ENCODE measurements at regions not wholly inside any gene's neighbourhood (a gene's known extent, or its start where the extent isn't known, plus 50 kb on each side); places are given as distances from the start of the nearest gene placed in this dataset.
"Not testable (repeated sequence)": the region's sequence is repeated elsewhere in the genome, so short reads cannot be mapped to it uniquely, and the experiment has no call there.

DNA sequence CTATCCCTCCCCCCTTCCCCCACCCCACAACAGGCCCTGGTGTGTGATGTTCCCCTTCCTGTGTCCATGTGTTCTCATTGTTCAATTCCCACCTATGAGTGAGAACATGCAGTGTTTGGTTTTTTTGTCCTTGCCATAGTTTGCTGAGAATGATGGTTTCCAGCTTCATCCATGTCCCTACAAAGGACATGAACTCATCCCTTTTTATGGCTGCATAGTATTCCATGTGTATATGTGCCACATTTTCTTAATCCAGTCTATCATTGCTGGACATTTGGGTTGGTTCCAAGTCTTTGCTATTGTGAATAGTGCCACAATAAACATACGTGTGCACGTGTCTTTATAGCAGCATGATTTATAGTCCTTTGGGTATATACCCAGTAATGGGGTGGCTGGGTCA is 52.3 kb upstream of the MAN1A2 start:
- DNase-seq: not testable (repeated sequence)

DNA sequence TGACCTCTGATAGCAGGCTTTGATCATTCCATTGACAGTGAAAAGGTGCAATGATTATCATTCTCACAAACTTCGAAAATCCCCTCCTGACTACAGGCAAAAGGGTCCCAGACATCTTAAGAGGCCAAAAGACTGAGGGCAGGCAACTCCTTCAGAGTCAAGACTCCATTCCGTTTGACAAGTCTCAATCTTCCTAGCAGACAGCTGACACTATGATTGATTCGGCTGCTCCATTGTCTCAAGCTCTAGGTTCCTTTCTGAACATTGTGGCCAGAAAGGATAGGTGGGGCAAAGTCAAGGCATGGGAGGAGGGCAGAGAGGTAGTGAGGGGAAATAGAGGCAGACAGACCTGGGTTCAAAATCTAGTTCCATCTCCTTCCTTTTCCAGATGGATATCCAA is 53.7 kb upstream of the MAN1A2 start:
- DNase-seq: no peak

GRCh38 chr1:117312453-117313138 is 54.7 kb upstream of the MAN1A2 start:
- no peak for DNase-seq

DNA sequence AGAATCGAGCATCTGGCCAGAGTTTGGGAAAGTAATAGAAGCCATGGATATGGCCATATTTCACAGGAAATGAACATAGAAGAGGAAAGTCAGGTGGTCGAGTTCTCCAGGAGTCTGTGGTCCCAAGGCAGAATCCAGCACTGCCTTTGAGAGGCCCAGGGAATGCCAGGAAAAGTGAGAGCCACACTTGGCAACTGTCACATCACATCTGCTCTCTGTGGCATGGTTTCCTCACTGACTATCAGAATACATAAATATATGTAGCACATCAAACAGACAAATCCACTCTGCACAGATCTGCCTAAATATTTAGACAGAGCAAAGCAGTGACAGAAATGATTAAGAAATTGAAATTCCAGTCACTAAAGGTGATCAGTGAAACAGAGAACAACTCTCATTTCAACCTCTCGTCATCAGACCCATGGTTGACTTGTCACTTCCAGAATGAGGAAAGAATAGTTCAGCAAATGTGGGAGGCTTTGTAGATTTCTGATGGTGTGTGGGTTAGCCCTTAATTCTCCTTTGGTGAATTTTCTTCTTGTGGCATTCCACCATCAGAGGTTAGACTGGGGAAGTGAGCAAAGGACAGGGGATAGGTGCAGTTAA is 58.8 kb upstream of the MAN1A2 start:
- no peak for DNase-seq

DNA sequence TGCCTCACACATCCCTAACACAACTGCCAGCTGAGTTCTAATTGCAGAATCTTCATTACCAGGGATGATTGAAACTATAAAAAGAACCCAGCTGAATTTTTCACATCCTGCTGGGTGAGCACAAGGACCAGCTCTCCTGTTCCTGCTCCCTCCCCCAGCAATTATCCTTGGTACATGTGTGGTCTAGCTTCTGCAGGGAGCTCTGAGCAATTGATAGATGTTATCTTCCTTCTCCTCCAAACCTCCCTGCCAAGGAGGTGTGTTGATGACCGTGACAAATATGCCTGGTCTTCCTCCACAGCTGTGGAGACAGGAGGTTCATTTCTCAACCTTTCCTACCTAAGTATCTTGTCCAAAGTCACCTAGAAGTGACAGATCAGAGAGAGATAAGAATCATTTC is 65.3 kb upstream of the MAN1A2 start:
- no peak for DNase-seq

DNA sequence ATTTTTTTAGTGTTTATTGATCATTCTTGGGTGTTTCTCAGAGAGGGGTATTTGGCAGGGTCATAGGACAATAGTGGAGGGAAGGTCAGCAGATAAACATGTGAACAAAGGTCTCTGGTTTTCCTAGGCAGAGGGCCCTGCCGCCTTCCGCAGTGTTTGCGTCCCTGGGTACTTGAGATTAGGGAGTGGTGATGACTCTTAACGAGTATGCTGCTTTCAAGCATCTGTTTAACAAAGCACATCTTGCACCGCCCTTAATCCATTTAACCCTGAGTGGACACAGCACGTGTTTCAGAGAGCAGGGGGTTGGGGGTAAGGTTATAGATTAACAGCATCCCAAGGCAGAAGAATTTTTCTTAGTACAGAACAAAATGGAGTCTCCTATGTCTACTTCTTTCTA is 67.1 kb upstream of the MAN1A2 start:
- DNase-seq: not testable (repeated sequence)

- DNase-seq: no peak
Measured at GRCh38 chr1:117295001-117295400, 72.2 kb upstream of the MAN1A2 start.

DNA sequence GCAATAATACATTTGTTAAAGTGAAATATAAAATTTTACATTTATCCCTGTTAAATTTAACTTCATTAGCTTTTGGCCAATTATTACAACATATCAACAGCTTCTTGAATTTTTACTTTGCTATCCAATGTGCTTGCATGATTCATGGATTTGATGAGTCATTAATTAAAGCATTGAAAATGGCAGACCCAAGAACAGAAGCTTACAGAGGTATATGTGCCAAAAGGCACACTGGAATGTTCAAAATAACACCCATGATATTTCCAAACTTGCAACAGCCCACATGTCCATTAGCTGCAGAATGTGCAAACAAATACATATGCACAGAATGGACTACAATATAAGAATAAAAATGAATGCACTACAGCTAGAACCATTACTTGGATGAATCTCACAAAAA is 76.4 kb upstream of the MAN1A2 start:
- DNase-seq: no peak

GRCh38 chr1:117289316-117289870 is 77.9 kb upstream of the MAN1A2 start:
- no peak for DNase-seq

DNA sequence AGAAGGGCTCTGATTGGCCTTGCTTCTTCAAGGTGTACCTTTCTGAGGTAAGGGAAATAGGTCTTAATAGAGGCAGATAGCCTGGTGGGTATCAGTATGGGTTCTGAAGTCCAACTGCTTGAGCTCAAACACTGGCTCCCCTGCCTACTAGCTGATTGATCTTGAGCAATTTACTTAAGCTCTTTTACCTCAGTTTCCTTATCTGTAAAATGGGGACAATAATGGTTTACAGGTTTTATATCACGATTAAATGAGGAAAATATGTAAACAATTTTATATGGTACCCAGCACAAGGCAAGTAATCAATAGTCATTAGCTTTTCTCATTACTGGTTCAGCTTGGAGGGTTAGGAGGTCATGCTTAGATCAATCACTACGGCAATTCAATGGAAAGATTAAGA is 75.8 kb upstream of the VTCN1 start:
- no peak for DNase-seq

- DNase-seq: no peak
Measured at GRCh38 chr1:117286145-117286544, 75.4 kb upstream of the VTCN1 start.

GRCh38 chr1:117284399-117285215 is 73.9 kb upstream of the VTCN1 start:
- peak; percentile 46 for DNase-seq

DNA sequence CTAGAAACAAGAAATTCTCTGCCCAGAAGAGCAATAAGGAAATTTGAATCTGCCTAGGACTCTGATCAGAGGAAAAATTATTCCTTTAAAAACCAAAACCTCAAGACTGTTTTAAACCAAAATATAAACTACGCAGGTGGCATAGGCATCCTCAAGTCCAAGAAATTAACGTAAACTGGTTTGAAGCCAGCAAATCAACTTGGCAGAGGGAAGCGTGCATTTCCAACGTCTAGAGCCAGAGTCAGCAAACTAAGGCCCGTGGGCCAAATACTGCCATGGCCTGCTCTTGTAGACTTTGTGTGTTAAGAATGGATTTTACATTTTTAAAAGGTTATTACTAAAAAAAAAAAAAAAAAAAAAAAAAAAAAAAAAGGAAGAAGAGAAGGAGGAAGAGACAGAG is 67.8 kb upstream of the VTCN1 start:
- no peak for DNase-seq

- no peak for DNase-seq
Measured at GRCh38 chr1:117275055-117275454, 64.3 kb upstream of the VTCN1 start.

DNA sequence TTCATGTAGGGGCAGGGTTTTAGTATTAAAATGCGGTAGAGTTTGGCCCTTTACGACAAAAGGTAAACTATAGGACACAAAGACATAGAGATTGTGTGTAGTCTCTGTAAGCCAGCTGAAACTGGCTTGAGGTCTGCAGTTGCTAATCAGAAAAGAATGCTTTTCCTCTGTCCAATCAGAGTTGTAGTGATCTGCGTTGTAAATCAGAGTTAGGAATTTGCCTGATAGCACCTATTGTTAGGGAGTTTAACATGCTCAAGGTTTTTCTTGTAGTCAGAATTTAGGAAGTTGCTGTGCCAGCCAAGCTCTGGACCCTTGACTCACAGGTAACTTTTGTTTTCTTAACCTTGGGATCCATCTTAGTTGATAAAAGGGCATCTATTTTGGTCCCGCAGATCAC is 61.2 kb upstream of the VTCN1 start:
- DNase-seq: no peak

DNA sequence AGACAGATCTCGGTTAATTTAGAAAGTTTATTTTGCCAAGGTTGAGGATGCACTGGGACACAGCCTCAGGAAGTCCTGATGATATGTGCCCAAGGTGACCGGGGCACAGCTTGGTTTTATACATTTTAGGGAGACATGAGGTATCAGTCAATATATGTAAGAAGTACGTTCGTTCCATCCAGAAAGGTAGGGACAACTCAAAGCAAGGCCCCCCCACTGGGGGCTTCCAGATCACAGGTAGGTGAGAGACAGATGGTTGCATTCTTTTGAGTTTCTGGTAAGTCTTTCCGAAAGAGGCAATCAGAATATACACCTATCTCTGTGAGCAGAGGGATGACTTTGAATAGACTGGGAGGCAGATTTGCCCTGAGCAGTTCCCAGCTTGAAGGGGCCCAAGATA is 60.4 kb upstream of the VTCN1 start:
- no peak for DNase-seq

DNA sequence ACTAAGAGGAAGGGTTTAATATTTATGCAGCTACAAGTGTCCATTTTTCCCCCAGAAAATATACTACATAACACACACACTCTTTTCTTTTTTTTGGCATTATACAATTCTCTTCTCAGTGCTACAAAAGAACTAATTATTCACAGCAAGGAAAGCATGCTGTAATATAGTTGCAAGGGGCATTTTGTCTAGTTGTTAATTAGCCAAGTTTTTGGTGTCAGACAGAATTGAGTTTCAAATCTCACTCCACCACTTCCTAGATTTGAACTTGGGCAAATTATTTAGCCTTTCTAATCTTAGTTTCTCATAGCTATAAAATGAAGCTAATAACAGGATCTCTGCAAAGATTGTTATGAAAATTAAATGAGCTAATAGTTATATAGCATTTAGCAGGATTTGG is 60.0 kb upstream of the VTCN1 start:
- DNase-seq: no peak

DNA sequence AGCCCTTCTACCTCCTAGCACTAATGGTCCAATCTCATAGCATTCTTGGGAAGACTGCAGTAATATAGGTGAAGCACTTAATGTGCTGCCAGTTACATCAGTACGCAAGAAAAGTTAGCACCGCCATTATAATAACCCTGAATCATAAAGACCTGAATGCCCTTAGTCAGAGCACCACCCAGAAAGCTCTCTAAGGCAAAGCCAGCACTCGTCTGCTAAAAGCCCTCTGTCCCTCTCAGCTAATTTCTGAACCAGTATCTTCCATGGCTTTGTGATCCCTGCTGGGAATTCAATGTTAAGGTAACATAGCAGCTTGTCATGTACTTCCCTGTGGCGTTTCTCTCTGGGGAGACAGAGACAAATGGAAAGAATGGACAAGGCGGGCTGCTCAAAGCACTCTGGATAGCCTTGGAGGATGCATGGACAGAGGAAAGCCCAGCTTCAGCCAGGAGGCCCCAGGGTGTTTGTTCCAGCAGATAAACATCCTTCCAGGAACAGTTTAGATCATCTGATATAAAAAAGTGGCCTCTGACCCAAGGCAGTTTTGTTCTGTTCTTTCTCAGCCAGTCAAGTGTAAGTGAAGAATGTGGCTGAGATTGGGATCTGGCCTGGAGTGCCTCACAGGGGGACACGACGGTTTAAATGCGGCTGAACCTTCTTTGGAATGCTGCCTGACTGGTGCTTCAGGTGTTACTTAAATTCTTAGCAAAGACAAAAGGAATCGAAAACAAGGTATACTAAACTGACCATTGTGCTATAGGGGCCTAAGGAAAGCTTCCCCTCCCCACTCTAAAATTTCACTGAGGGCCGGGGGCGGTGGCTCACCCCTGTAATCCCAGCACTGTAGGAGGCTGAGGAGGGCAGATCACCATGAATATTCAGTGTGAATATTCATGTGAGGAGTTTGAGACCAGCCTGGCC is 58.1 kb upstream of the VTCN1 start:
- no peak for DNase-seq

DNA sequence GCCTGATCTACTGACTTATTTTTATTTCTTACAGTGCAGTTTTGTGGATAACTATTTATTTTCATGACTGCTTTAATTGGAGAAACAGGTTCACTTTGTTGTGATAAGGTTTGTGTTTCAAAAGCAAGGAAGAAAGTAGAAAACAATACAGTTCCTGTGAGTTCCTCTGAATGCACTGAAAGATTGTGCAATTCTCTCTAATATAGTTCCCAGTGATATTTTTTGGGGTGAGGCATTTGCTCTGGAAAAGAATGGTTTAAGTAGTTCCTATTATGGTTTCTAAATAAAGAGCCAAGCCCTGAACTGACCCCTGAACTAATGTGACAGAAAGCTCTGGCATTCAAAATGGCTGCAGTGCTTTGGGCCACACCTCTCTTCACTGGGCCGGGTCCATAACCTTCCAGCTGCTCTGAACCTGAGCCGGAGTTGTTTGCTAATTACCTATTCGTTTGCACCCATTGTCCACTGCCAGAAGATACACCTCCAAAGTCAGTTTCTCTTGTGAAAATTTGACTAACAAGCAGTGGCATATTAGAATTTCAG is 56.6 kb upstream of the VTCN1 start:
- no peak for DNase-seq

DNA sequence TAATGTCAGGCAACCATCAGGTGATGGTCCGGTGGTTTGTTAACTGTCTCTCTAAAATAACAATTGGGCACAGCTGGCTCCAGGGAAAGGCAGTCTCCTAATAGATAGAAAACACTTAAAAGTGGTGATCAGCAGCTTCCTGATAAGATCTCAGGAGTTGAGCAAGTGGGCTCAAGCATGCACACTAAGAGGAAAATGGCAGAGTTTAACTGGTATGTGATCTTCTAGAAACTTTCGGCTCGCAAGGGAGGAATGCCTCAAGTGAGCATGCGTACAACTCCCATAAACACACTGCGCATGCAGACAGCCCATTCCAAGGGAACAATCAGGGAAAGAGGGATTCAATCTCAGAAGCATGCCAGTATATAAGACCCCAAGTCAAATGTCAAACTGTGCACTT is 52.2 kb upstream of the VTCN1 start:
- no peak for DNase-seq

DNA sequence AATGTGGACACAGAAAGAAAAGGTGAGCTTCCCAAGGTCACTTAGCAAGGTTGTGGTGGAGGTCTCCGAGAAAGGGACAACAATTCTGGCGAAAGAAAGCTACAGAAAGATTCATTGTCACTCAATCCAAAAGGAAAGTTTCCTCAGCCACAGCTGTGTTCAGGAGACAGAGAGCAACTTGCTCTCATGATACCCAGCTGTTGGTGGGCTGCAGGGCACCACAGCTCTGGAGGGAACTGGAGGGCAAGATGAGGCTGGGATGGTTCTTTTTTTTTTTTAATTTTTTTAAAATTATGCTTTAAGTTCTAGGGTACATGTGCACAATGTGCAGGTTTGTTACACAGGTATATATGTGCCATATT is 50.7 kb upstream of the VTCN1 start:
- DNase-seq: no peak

GRCh38 chr1:117260761-117261423 is 50.2 kb upstream of the VTCN1 start:
- no peak for DNase-seq
